GM12874 (cell line): ENCODE measurements at regions not wholly inside any gene's neighbourhood (a gene's known extent, or its start where the extent isn't known, plus 50 kb on each side); places are given as distances from the start of the nearest gene placed in this dataset.

Experiments used
- CTCF ChIP-seq: IDR thresholded peaks from 2 replicates; pipeline ENCODE4 v1.5.1; 2011; ENCODE audit warnings: low read depth, mild to moderate bottlenecking, control low read depth, low read length, moderate library complexity; ENCODE audit not compliant: insufficient read depth

- TF ChIP-seq CTCF: no peak
Measured at GRCh38 chr7:53475776-53476175, 440.3 kb downstream of the POM121L12 start.

GRCh38 chr7:53476566-53476965, 441.1 kb downstream of the POM121L12 start:
- TF ChIP-seq CTCF: no peak

DNA sequence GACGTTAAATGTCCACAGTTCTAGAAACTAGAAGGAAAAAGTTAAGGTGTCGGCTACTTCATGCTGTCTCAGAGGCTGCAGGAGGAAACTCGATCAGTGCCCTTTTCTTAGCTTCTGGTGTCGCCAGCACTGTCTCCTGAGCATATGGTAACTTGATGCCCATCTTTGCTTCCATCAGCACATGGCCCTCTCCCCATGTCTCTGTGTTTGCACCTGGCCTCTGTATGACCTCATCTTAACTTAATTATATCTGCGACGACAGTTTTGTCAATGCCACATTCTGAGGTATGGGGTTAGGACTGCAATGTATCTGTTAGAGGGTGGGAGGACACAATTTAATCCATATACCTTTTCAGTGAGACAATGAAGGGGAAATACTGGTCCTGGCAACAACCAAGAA, 449.9 kb downstream of the POM121L12 start:
- TF ChIP-seq CTCF: no peak

DNA sequence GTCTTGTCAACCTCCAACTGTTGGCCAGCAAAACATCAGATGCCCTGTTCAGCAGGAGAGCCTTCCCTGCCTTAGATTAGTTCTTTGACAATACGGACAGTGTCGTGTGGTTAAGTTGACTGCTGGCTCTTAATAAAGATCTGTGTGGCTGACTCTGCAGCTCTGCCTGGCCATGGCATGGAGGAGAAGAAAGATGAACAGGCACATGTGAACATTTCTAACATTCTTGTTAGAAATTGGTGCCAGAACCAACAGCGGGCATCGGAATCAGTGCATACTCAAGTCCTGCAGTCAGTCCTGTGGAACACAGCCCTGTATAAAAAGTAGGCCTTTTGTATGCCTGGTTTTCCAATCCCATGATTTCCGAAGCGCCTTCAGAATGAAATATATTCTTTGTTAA, 455.6 kb downstream of the POM121L12 start:
- TF ChIP-seq CTCF: no peak

DNA sequence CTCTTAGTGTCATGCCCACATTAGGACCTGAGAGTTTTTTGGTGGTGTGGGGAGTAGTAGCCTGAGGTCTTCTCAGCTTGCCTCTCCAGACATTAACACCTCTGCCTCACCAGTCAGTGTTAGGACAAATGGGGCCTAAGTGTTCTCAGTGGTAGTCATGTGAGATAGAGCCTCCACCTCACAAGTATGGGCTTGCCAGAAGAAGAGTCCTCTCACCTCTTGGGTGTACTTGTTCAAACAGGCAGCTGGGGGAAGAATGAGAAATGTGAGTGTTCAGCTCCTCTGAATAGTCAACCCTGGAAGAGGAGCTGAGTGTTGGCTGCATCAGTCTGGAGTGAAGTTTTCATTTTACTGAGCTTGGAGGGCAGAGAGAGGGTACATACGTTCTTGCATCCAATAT, 464.6 kb downstream of the POM121L12 start:
- TF ChIP-seq CTCF: no peak

GRCh38 chr7:53504914-53505313, 469.5 kb downstream of the POM121L12 start:
- TF ChIP-seq CTCF: no peak

DNA sequence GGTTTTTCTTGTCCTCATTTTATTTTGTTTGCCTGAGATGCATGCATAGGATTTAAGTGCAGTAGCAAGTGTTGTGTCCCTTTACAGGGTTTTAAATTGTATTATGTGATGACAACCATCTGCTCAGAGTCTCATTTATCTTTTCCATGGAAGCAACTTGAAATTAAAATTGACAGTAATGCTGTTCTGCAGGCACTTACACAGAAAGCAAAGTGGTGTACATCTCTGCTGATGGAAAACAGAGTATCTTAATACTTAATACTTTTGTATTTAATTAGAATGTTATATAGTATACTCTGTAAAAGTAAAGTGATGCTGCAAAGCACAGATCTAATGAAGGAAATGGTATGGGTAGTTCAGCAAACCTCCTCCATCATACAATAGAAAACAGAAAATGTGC, 482.9 kb downstream of the POM121L12 start:
- TF ChIP-seq CTCF: no peak

- TF ChIP-seq CTCF: no peak
Measured at GRCh38 chr7:53520841-53521240, 485.4 kb downstream of the POM121L12 start.
